Kidney tubule cell (primary cell): ENCODE measurements at regions not wholly inside any gene's neighbourhood (a gene's known extent, or its start where the extent isn't known, plus 50 kb on each side); places are given as distances from the start of the nearest gene placed in this dataset.
"Not testable (repeated sequence)": the region's sequence is repeated elsewhere in the genome, so short reads cannot be mapped to it uniquely, and the experiment has no call there.

Experiments
- DNase-seq: peaks from one replicate; pipeline ENCODE4 v3.0.0-alpha.2; 2018; ENCODE audit warnings: low spot score

- peak; percentile 67 for DNase-seq
These were observed 1305.3 kb upstream of the LRRTM3 start for GRCh38 chr10:65620404-65621048.

- DNase-seq, result no peak
These were observed 1303.2 kb upstream of the LRRTM3 start for GRCh38 chr10:65622608-65623007.

GRCh38 chr10:65628493-65629139 is 1297.2 kb upstream of the LRRTM3 start:
- DNase-seq, result no peak

GRCh38 chr10:65660006-65660405 is 1265.8 kb upstream of the LRRTM3 start:
- no peak for DNase-seq

GRCh38 chr10:65670087-65670486 is 1255.7 kb upstream of the LRRTM3 start:
- DNase-seq, result no peak

GRCh38 chr10:65670596-65670995 is 1255.2 kb upstream of the LRRTM3 start:
- DNase-seq, result not testable (repeated sequence)

- DNase-seq, result no peak
These were observed 1250.6 kb upstream of the LRRTM3 start for GRCh38 chr10:65675236-65675635.

GRCh38 chr10:65684896-65685295 is 1240.9 kb upstream of the LRRTM3 start:
- DNase-seq, result no peak

GRCh38 chr10:65701168-65701776 is 1224.6 kb upstream of the LRRTM3 start:
- DNase-seq, result no peak

- DNase-seq, result no peak
These were observed 1217.8 kb upstream of the LRRTM3 start for GRCh38 chr10:65708057-65708456.

- DNase-seq, result no peak
These were observed 1215.5 kb upstream of the LRRTM3 start for GRCh38 chr10:65710306-65710705.

- no peak for DNase-seq
These were observed 1206.0 kb upstream of the LRRTM3 start for GRCh38 chr10:65719790-65720189.

GRCh38 chr10:65720901-65721300 is 1204.9 kb upstream of the LRRTM3 start:
- no peak for DNase-seq

GRCh38 chr10:65723525-65723924 is 1202.3 kb upstream of the LRRTM3 start:
- DNase-seq, result no peak

- DNase-seq, result no peak
These were observed 1190.5 kb upstream of the LRRTM3 start for GRCh38 chr10:65735382-65735781.

GRCh38 chr10:65742906-65743305 is 1182.9 kb upstream of the LRRTM3 start:
- no peak for DNase-seq

- DNase-seq, result no peak
These were observed 1174.6 kb upstream of the LRRTM3 start for GRCh38 chr10:65751218-65751617.

- DNase-seq, result no peak
These were observed 1173.9 kb upstream of the LRRTM3 start for GRCh38 chr10:65751896-65752295.

GRCh38 chr10:65753532-65753931 is 1172.3 kb upstream of the LRRTM3 start:
- no peak for DNase-seq

- no peak for DNase-seq
These were observed 1171.7 kb upstream of the LRRTM3 start for GRCh38 chr10:65754112-65754511.

- no peak for DNase-seq
These were observed 1163.5 kb upstream of the LRRTM3 start for GRCh38 chr10:65762311-65762710.

- DNase-seq, result no peak
These were observed 1160.8 kb upstream of the LRRTM3 start for GRCh38 chr10:65765006-65765541.

- DNase-seq, result peak; percentile 67
These were observed 1156.0 kb upstream of the LRRTM3 start for GRCh38 chr10:65769828-65770227.
